Activated CD4-positive, alpha-beta T cell treated with anti-CD3 and anti-CD28 coated beads, Interleukin-2, amount 50 U/mL, for 48 hours (primary cell): ENCODE measurements at regions not wholly inside any gene's neighbourhood (a gene's known extent, or its start where the extent isn't known, plus 50 kb on each side); places are given as distances from the start of the nearest gene placed in this dataset.
A peak's percentile ranks its signal among the peaks of the same experiment; 100 is the strongest.

Experiments used
- DNase-seq, 2 experiments: peaks; one replicate each; pipeline ENCODE4 v3.0.0-alpha.2; 2020

GRCh38 chr1:81430236-81430938 lies 370.3 kb upstream of the ADGRL2 start:
- no peak for DNase-seq

DNA sequence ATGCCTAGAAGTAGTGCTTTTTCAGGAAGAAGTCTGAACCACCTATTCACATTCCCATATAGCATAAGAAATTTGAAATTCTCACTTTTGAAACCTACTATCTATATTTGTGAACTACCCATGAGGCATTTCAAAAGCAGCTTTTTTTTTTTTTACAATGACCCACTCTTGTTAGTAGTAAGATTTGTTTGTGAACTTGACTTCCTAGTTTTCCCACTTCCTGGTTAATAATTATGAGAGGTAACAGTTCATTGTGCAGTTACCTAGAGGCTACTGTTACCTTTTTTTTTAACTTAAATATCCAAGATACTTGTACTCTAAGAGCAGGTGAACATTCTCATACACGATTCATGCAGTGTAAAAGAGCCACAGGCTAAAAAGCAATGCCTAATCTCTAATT lies 371.7 kb upstream of the ADGRL2 start:
- DNase-seq, result no peak

DNA sequence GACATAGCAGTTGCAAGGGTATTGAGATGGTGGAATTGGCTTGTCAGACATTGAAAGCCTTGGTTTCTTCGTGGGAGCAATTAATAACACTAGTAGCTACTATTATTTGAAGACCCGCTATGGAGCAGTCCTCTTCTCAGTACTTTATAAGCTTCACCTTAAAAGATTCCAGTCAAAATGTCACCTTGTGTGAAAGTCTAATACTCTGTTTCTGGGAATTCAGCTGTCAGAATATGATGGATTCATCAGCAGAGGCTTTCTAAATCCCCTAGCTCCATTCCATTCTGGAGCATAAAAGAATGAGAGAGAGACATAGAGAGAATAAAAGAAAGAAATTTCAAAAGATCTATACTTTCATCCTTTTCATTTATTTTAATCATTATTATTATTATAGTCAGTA lies 375.9 kb upstream of the ADGRL2 start:
- no peak for DNase-seq

DNA sequence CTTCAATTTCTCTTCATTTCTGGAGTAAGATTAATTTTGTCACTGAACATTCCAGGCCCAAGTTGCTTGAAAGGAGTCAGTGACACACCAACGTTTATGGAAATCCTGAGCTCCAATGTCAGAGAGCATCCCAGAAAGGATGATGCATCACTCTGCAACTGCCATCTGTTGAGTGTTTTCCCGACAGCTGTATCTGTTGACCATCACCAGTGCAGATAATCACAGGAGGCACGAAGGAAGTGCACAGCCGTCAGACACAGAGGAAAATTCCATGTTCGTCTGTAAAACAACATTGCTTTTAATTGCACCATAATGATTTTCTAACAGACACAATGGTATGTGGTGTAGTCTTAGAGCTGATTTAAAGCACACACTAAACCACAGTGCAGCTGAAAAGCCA lies 376.7 kb upstream of the ADGRL2 start:
- no peak for DNase-seq

DNA sequence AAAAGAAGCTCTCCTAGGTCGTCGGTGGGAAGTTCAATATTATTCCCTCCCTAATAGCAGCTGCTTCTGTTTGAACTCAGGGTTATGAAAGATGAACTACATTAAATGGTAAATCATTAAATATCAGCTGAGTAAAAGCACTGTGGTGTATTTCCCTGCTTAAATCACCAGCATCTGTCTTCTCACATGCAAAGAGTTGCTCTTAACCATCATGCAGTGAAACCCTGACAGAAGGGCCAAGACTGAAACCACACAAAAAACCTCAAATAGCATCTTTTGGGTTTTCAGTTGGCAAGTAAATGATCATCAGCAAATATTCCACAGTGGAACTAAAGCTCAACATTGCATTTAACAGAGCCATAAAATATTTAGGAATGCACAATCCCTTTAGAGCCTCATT lies 380.0 kb upstream of the ADGRL2 start:
- no peak for DNase-seq

GRCh38 chr1:81414488-81415015 lies 386.2 kb upstream of the ADGRL2 start:
- peak; percentile 14 to 19 for DNase-seq

GRCh38 chr1:81412954-81413353 lies 387.8 kb upstream of the ADGRL2 start:
- DNase-seq, result no peak

- DNase-seq, result no peak
These were observed 389.8 kb upstream of the ADGRL2 start for GRCh38 chr1:81410941-81411340.

DNA sequence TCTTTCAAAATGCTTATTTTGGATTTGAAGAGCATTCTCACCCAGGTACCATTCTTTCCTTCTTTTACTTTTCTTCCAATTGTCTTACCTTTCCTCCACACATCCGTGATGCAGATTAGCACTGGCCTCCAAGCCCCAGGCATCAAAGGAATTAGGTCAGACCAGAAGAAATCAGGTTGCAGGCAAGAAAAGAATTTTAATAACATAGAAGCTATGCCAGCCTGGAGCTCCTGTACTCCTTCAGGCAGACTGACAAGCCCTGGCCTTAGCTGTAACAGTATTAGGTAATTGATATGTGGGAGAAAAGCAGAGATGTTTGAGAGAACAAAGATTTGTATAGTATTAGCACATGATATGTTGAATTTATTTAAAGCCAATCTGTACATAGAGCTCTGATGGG lies 390.4 kb upstream of the ADGRL2 start:
- no peak for DNase-seq

GRCh38 chr1:81409780-81410274 lies 390.9 kb upstream of the ADGRL2 start:
- no peak for DNase-seq

GRCh38 chr1:81409262-81409661 lies 391.5 kb upstream of the ADGRL2 start:
- DNase-seq, result no peak

DNA sequence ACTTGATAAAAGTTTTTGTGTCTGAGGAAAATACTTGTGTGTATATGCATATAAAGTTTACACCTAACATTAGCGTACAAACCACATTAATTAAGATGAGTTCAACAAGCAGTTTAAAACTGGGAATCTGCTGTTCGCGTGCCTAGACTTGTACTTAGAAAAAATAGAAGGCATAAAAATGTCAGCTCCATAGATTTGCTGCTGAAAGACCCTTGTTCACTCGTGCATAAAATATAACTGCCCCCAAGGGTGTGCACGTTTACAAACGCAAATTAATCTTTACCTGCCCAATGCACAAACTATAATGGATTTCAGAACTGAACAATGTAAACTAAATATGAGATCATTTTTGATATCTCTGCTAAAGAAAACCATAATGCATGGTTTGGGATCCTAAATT lies 392.3 kb upstream of the ADGRL2 start:
- DNase-seq, result no peak

- no peak for DNase-seq
These were observed 393.5 kb upstream of the ADGRL2 start for GRCh38 chr1:81407000-81407821.

DNA sequence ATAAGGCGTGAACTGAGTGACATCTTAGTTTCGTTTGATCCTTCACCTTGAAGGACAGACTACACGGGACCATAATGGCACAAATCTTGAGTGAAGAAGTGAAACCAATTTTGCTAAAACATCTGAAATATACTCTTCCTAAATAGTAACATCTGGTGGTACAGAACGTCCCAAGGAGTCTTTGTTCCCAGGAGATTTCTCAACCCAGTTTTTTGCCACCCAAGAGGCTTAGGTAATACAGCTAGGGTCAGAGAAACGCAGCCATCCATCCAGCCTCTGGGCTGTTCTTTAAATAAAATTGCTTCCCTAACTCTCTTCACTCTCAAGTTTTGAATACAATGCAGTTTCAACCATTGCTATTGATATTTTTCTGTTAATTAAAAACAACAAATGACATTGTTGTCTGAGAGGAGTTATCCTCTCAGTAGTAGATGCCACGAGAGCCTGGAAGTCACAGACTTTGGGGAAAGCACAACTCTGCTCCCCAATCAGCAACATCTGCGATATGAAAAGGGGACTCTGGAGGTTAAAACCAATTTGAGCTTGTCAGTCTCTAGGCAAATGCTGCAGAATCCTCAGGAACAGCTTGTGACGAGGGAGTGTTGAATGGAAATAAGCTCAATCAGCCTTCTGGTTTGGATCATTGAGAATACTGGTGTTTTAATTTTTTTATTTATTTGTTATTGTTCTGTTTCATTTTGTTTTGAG lies 394.3 kb upstream of the ADGRL2 start:
- no peak for DNase-seq

GRCh38 chr1:81398041-81398440 lies 402.7 kb upstream of the ADGRL2 start:
- DNase-seq, result no peak

GRCh38 chr1:81392526-81393226 lies 408.1 kb upstream of the ADGRL2 start:
- DNase-seq, result no peak

DNA sequence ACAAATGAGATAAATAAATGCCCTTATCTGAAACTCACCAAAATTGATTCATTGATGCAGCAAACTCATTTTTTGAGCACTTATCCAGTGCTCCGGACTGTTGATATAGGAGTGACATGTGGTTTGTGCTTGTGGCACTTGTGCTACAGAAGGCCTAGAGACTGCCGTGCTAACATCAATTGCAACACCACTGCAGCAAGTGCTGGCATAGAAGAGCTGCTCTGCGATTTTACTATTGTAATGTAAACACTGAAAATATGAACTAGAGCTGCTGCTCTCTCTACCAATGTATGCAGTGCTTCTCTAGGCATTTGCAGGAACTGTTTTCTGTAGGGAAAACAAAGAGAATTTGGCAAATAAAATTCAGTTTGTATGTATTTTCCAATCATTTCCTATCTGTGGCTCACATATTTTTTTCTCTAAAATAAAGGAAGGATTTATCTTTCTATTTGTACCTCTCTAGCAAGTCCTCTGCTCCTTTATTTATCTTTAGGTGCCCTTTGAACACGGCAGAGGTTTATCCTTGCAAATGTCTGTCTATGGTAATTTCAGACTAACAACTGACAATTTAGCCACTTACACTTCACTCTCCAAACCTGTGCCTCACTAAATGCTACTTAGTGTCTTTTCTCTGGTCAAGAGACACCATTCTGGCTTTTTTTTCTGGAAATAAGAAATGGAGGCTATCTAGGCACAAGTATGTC lies 409.5 kb upstream of the ADGRL2 start:
- no peak for DNase-seq

DNA sequence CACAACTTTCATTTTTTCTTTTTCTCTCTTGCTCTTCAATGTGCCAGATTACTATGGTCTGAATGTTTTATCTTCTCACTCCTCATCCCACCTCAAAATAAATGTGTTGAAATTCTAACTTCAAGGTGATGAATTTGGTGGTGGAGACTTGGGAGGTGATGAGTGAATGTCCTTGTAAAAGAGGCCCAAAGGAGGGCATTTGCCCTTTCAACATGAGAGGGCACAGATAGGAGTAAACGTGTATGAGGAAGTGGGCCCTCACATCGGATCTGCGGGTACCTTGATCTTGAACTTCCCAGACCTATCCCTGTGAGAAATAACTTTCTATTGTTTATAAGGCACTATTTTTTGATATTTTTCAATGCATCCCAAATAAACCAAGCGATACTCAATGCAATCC lies 412.3 kb upstream of the ADGRL2 start:
- DNase-seq, result no peak

- DNase-seq, result no peak
These were observed 413.3 kb upstream of the ADGRL2 start for GRCh38 chr1:81387446-81387845.

GRCh38 chr1:81382561-81382960 lies 418.2 kb upstream of the ADGRL2 start:
- DNase-seq, result no peak

DNA sequence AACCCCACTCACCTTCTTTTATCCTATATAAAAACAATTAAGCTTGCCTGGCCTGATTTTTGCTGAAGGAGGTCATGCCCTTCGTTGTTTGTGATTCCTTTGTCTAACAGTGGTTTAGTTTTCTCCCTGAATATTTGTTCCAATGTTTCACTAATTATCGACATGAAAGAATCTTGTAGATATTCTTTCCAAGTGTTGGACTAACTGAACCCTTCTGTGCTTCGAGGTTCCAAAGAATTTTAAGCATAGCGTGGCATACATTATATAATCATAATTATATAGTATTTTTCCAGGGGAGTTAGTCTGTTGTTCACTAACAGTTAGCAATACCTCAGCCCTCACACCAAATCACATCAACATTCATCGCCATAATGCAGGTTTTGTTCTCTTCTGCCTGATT lies 418.9 kb upstream of the ADGRL2 start:
- DNase-seq, result no peak

DNA sequence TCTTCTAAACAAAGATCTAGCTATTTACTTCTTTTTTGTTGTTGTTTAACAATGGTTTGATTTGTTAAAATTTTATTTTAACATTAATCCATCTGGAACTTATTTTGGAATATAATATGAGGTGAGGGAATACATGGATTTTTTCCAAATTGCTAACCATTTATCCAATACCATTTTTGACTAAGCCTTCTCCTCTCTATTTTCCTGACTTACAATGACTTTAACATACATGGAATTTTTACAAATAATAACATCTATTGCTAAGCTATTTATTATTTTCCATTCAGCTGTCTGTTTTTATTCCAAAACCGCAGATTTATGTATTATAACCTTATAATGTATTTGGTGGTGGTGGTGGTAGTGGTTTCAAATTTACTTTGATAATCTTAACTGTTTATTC lies 420.3 kb upstream of the ADGRL2 start:
- DNase-seq, result no peak
